MG63 (cell line): ENCODE measurements at regions not wholly inside any gene's neighbourhood (a gene's known extent, or its start where the extent isn't known, plus 50 kb on each side); places are given as distances from the start of the nearest gene placed in this dataset.

Experiments
- DNase-seq: peaks from one replicate; pipeline ENCODE4 v3.0.0-alpha.2; 2020
- H3K27me3 ChIP-seq: fragments of 250-450 bp; sonication (Bioruptor Pico); 2 replicates; pipeline ENCODE4 v1.5.1; 2020; ENCODE audit warnings: mild to moderate bottlenecking, moderate library complexity
- H3K36me3 ChIP-seq: fragments of 250-450 bp; sonication (Bioruptor Pico); 2 replicates; pipeline ENCODE4 v1.5.1; 2020; ENCODE audit warnings: mild to moderate bottlenecking, moderate library complexity
- H3K4me3 ChIP-seq: fragments of 250-450 bp; sonication (Bioruptor Pico); 2 replicates; pipeline ENCODE4 v1.5.1; 2020; ENCODE audit warnings: mild to moderate bottlenecking, moderate library complexity
- H3K9me3 ChIP-seq: fragments of 250-450 bp; sonication (Bioruptor Pico); 2 replicates; pipeline ENCODE4 v1.5.1; 2020; ENCODE audit warnings: mild to moderate bottlenecking, moderate library complexity

GRCh38 chr2:111711270-111711669 lies 172.7 kb downstream of the ANAPC1 start:
- no peak for DNase-seq
- Histone ChIP-seq H3K4me3 (no peak overlapping the region), H3K36me3 (no peaks in the 10 kb centered on the region), H3K9me3 (peaks cover 7% of the 10 kb centered on the region), H3K27me3 (no peaks in the 10 kb centered on the region)

- no peak for DNase-seq
- Histone ChIP-seq H3K9me3 (peaks cover 7% of the 10 kb centered on the region), H3K4me3 (no peak overlapping the region), H3K27me3 (no peaks in the 10 kb centered on the region), H3K36me3 (no peaks in the 10 kb centered on the region)
Measured at GRCh38 chr2:111712361-111712760, 171.6 kb downstream of the ANAPC1 start.

GRCh38 chr2:111712940-111713515 lies 171.0 kb downstream of the ANAPC1 start:
- H3K9me3 ChIP-seq, result peaks cover 7% of the 10 kb centered on the region
- H3K36me3 ChIP-seq, result no peaks in the 10 kb centered on the region
- H3K4me3 ChIP-seq, result no peak overlapping the region
- DNase-seq, result no peak
- no peaks in the 10 kb centered on the region for H3K27me3 ChIP-seq

DNA sequence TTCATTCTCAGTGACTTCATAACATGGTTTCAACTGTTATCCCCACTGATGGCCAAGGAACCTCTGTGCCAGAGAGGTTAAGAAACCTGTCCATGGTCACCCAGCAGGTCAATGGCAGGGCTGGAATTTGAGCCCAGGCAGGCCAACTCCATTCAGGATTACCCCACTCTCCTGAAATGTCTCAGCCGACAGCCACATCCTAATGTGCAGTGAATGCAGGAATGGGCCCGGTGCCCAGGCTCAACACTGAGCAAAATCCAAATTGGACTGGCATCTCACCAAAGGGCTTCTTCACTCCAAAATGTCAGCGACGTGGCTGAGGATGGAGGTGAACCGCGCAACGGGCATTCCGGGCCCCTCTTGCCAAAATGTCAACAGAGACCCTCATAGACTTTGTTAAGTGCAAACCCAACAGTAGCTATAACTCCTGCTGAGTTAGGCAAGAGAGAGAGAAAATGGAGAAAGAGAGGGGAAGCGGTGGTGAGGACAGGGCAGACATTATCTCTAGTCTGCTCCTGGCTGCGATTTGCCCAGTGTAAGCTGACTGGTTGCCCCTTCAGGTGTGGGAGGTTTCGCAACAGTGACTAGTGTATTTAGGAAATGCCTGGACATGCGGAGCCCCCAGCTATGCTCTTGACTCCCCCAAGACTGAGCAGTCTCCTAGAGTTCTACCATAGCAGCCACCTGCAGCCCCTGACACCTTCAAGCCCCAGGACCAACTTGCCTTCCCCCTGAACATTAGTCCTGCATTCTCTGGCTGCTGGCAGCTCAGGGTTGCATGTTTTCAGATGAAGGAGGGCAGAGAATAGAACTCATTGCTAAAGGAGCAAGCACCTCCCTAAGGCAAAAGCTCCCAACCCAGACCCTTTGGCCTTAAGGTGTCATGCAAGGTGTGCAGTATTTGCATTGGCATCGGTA lies 167.7 kb downstream of the ANAPC1 start:
- Histone ChIP-seq H3K27me3 (no peaks in the 10 kb centered on the region), H3K4me3 (no peak overlapping the region), H3K9me3 (peaks cover 7% of the 10 kb centered on the region), H3K36me3 (no peaks in the 10 kb centered on the region)
- peak; percentile 46 for DNase-seq

DNA sequence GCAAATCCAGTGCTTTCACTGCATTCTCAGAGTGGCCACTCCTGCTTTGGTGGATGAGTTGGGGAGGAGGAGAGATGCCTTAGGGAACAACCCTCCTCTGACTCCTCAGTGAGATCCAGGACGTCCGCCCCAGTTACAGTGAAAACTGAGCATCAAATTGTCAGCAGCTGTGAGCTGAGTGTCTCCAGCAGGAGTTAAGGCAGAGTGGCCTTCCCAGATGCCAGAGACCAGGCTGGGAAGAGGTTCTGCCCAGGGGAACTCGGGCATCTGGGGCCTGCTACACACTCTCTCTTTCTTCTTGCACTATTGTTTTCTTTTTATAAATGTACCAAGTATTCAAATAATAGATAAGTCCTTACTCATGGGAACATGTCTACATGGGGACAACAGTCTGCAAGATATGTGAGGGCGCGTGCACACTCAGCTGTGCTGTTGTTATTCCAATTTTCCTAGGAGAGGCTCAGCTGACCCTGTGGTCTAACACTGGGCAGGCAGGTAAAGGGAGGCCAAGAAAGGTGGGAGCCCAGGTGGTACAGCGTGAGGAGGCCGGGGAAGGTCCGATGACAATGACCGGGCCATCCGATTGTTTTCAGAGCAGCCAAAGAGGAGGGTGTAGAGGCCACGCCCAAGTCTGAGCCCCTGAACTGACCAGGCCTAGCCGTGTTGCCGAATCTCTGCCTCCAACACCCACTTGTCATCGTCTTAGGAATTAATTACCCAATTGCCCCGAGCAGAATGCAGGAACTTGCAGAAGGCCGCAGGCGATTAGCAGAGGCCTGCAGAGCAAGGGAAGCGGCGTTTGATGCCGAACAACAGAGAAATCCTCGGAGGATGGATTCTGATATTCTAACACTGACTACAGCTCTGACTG lies 166.9 kb downstream of the ANAPC1 start:
- Histone ChIP-seq H3K4me3 (no peak overlapping the region), H3K9me3 (peaks cover 4% of the 10 kb centered on the region), H3K36me3 (no peaks in the 10 kb centered on the region), H3K27me3 (no peaks in the 10 kb centered on the region)
- no peak for DNase-seq
